Stromal cell of bone marrow (primary cell): ENCODE measurements at regions not wholly inside any gene's neighbourhood (a gene's known extent, or its start where the extent isn't known, plus 50 kb on each side); places are given as distances from the start of the nearest gene placed in this dataset.
"Not testable (repeated sequence)": the region's sequence is repeated elsewhere in the genome, so short reads cannot be mapped to it uniquely, and the experiment has no call there.

Experiments
- DNase-seq: peaks from one replicate; pipeline ENCODE4 v3.0.0-alpha.2; 2012; ENCODE audit warnings: low read depth

- DNase-seq = peak; percentile 52
Measured at GRCh38 chr6:119446609-119447008, 97.0 kb upstream of the MAN1A1 start.

GRCh38 chr6:119446115-119446554, 96.6 kb upstream of the MAN1A1 start:
- peak; percentile 31 for DNase-seq

GRCh38 chr6:119445666-119446065, 96.1 kb upstream of the MAN1A1 start:
- no peak for DNase-seq

- no peak for DNase-seq
Measured at GRCh38 chr6:119444642-119445557, 95.3 kb upstream of the MAN1A1 start.

GRCh38 chr6:119443993-119444641, 94.6 kb upstream of the MAN1A1 start:
- DNase-seq = peak; percentile 9

- no peak for DNase-seq
Measured at GRCh38 chr6:119442776-119443184, 93.2 kb upstream of the MAN1A1 start.

GRCh38 chr6:119440953-119441352, 91.4 kb upstream of the MAN1A1 start:
- DNase-seq = no peak

- no peak for DNase-seq
Measured at GRCh38 chr6:119436583-119436982, 87.0 kb upstream of the MAN1A1 start.

GRCh38 chr6:119431799-119432198, 82.2 kb upstream of the MAN1A1 start:
- no peak for DNase-seq

GRCh38 chr6:119430805-119431204, 81.2 kb upstream of the MAN1A1 start:
- no peak for DNase-seq

- peak; percentile 6 for DNase-seq
Measured at GRCh38 chr6:119428633-119429032, 79.1 kb upstream of the MAN1A1 start.

- peak; percentile 31 for DNase-seq
Measured at GRCh38 chr6:119426619-119427018, 77.1 kb upstream of the MAN1A1 start.

- DNase-seq = no peak
Measured at GRCh38 chr6:119423996-119424395, 74.4 kb upstream of the MAN1A1 start.

GRCh38 chr6:119418084-119418483, 68.5 kb upstream of the MAN1A1 start:
- not testable (repeated sequence) for DNase-seq

GRCh38 chr6:119407156-119407555, 57.6 kb upstream of the MAN1A1 start:
- no peak for DNase-seq

- not testable (repeated sequence) for DNase-seq
Measured at GRCh38 chr6:119405114-119405513, 55.6 kb upstream of the MAN1A1 start.
